ENCODE measurements at regions not wholly inside any gene's neighbourhood (a gene's known extent, or its start where the extent isn't known, plus 50 kb on each side); places are given as distances from the start of the nearest gene placed in this dataset.

DNA sequence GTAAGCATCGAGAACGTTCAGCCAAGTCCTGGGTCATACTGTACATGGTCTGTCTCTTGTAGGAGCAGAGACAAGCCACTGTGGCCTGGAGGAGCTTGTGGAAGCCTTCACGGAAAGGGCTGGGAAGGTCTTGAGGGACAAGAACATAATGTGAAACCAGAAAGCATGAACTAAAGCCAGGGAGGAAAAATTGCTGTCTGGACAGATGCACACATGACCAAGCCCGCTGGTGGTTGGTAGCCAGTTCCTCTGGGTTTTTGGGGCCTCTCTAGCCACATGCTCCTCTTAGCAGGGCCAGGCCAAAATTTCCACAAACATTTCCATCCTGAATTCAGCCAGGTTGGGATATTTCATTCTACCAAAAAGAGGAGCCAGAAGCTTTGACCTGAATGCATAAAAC is 196.2 kb upstream of the SIX2 start:
- Mint-ChIP-seq H3K9me3 (peaks cover 10% of the 10 kb centered on the region), H3K27me3 (peaks cover 8% of the 10 kb centered on the region), H3K4me1 (ENCODE audit: low read depth) (peaks cover 2% of the 10 kb centered on the region), H3K4me3 (no peak overlapping the region), H3K36me3 (ENCODE audit: low read depth) (no peaks in the 10 kb centered on the region), H3K27ac (no peak overlapping the region)
- POLR2A ChIA-PET, result no interaction called here
- ATAC-seq, result no peak
- CTCF ChIA-PET, result no interaction called here
- DNase-seq, result no peak
- TF ChIP-seq, protein P1, sequence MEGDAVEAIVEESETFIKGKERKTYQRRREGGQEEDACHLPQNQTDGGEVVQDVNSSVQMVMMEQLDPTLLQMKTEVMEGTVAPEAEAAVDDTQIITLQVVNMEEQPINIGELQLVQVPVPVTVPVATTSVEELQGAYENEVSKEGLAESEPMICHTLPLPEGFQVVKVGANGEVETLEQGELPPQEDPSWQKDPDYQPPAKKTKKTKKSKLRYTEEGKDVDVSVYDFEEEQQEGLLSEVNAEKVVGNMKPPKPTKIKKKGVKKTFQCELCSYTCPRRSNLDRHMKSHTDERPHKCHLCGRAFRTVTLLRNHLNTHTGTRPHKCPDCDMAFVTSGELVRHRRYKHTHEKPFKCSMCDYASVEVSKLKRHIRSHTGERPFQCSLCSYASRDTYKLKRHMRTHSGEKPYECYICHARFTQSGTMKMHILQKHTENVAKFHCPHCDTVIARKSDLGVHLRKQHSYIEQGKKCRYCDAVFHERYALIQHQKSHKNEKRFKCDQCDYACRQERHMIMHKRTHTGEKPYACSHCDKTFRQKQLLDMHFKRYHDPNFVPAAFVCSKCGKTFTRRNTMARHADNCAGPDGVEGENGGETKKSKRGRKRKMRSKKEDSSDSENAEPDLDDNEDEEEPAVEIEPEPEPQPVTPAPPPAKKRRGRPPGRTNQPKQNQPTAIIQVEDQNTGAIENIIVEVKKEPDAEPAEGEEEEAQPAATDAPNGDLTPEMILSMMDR (IDR thresholded peaks at IDR 0.05), result no peak
- intact Hi-C loops (cut with micrococcal nuclease), result no loop called here

DNA sequence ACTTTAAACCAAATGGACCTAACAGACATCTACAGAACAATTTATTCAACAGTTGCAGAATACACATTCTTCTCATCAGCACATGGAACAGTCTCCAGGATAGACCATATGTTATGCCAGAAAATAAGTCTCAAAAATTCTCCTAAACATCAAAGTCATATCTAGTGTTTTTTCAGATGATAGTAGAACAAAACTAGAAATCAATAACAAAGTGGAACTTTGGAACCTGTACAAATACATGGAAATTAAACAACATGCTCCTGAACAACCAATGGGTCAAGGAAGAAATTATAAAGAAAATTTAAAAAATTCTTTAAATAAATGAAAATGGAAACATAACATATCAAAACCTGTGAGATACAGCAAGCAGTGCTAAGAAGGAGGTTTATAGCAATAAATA is 194.1 kb upstream of the SIX2 start:
- Mint-ChIP-seq H3K27me3 (peaks cover 8% of the 10 kb centered on the region), H3K36me3 (ENCODE audit: low read depth) (no peaks in the 10 kb centered on the region), H3K9me3 (peaks cover 10% of the 10 kb centered on the region), H3K4me3 (no peak overlapping the region), H3K27ac (no peak overlapping the region), H3K4me1 (ENCODE audit: low read depth) (peaks cover 2% of the 10 kb centered on the region)
- ChIA-PET POLR2A (no interaction called here), CTCF (no interaction called here)
- TF ChIP-seq, protein P1 (IDR thresholded peaks at IDR 0.05), result no peak
- intact Hi-C loops (cut with micrococcal nuclease), result no loop called here
- DNase-seq (no peak), ATAC-seq (no peak)

DNA sequence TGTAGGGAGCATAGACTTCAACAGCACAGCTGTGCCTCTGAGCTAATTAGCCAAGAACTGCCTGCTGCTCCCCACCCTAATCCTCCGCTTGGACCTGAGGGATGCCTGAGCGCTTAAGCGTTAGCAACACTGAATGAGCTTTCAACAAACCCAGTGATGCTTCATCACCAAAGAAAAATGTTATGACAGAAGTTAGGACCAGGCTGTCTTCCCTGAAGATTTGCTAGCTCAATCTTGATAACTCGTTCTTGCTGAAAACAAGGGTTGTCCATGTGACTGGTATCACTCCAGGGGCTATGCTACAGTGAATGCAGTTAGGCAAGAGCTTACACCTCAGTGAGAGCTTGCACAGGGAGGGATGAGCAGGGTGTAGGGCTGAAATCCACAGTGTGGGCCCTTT is 190.7 kb upstream of the SIX2 start:
- H3K27ac Mint-ChIP-seq, result no peak overlapping the region
- no peak for ATAC-seq
- intact Hi-C loops (cut with micrococcal nuclease), result no loop called here
- H3K4me3 Mint-ChIP-seq, result no peak overlapping the region
- DNase-seq, result no peak
- TF ChIP-seq, protein P1 (IDR thresholded peaks at IDR 0.05), result no peak
- ChIA-PET POLR2A (no interaction called here), CTCF (no interaction called here)
- H3K27me3 Mint-ChIP-seq, result peaks cover 10% of the 10 kb centered on the region
- no peaks in the 10 kb centered on the region for H3K36me3 Mint-ChIP-seq (ENCODE audit: low read depth)
- peaks cover 10% of the 10 kb centered on the region for H3K9me3 Mint-ChIP-seq
- peaks cover 2% of the 10 kb centered on the region for H3K4me1 Mint-ChIP-seq (ENCODE audit: low read depth)

DNA sequence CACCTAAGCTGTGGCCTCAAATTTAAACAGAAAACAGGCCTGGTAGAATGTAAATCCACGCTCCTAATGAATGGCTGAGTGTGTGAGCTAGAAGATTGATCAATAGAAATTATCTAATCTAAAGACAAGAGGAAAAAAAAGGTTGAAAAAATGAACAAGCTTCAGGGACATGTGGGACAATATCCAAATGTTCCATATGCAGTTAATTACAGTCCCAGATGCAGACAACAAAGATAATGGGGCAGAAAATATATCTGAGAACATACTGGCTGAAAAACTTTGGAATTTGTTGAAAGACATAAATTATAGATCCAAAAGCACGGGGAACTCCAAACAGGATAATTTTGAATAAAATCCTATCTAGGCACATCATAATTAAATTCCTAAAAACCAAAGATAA is 186.7 kb upstream of the SIX2 start:
- DNase-seq (no peak), ATAC-seq (no peak)
- no peak overlapping the region for H3K27ac Mint-ChIP-seq
- H3K36me3 Mint-ChIP-seq (ENCODE audit: low read depth), result no peaks in the 10 kb centered on the region
- CTCF ChIA-PET, result no interaction called here
- no peaks in the 10 kb centered on the region for H3K4me1 Mint-ChIP-seq (ENCODE audit: low read depth)
- no peak overlapping the region for H3K4me3 Mint-ChIP-seq
- H3K27me3 Mint-ChIP-seq, result peaks cover 4% of the 10 kb centered on the region
- intact Hi-C loops (cut with micrococcal nuclease), result no loop called here
- H3K9me3 Mint-ChIP-seq, result no peaks in the 10 kb centered on the region
- POLR2A ChIA-PET, result interaction anchor here (0.7 kb wide), 1 partner anchor 104 kb away, joined by 3 read pairs; no protein-coding TSS in a partner anchor
- TF ChIP-seq, protein P1 (IDR thresholded peaks at IDR 0.05), result no peak

DNA sequence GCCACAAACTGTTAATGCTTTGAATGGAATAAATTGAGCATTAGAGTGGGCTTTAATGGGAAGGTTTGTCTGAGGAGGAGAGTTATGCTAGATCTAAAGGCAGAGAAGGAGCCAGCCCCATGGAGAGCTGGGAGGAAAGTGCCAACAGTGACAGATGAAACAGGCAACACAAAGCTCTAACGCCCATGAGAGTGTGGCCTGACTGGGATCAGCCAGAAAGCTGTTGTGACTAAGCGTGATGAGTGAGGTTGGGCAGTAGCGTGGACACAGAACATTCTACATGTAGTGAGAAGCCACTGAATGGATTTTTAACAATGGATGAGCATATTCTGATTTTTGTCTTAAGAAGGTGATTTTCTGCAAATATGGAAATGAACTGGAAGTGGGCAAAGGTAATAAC is 185.3 kb upstream of the SIX2 start:
- no peak overlapping the region for H3K4me3 Mint-ChIP-seq
- TF ChIP-seq, protein P1 (IDR thresholded peaks at IDR 0.05), result no peak
- ATAC-seq (no peak), DNase-seq (no peak)
- no peaks in the 10 kb centered on the region for H3K36me3 Mint-ChIP-seq (ENCODE audit: low read depth)
- H3K27me3 Mint-ChIP-seq, result peaks cover 4% of the 10 kb centered on the region
- ChIA-PET CTCF (no interaction called here), POLR2A (no interaction called here)
- no peaks in the 10 kb centered on the region for H3K9me3 Mint-ChIP-seq
- H3K4me1 Mint-ChIP-seq (ENCODE audit: low read depth), result no peaks in the 10 kb centered on the region
- intact Hi-C loops (cut with micrococcal nuclease), result no loop called here
- no peak overlapping the region for H3K27ac Mint-ChIP-seq
